NT2/D1 (cell line): ENCODE measurements at regions not wholly inside any gene's neighbourhood (a gene's known extent, or its start where the extent isn't known, plus 50 kb on each side); places are given as distances from the start of the nearest gene placed in this dataset.
"Not testable (repeated sequence)": the region's sequence is repeated elsewhere in the genome, so short reads cannot be mapped to it uniquely, and the experiment has no call there.

Source experiments
- SUZ12 ChIP-seq: IDR thresholded peaks from 2 replicates; pipeline ENCODE4 v1.6.1; 2011; ENCODE audit not compliant: insufficient read length, insufficient read depth; ENCODE audit errors: extremely low read depth
- YY1 ChIP-seq: IDR thresholded peaks from 2 replicates; pipeline ENCODE4 v1.6.1; 2011; ENCODE audit not compliant: insufficient read length, insufficient read depth
- ZNF274 ChIP-seq: IDR thresholded peaks from 2 replicates; pipeline ENCODE4 v1.6.1; 2011; ENCODE audit warnings: mild to moderate bottlenecking, low read depth, low read length

DNA sequence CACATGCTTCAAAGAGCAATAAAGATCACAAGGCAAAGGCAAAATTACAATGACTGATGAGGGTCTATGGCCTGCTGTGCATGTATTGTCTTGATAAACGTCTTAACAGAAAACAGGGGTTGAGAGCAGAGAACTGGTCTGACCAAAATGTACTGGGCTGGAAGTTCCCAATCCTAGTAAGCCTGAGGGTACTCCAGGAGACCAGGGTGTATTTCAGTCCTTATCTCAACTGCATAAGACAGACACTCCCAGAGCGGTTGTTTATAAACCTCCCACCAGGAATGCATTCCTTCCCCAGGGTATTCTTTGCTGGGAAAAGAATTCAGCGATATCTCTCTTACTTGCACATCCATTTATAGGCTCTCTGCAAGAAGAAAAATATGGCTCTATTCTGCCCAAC, 521.8 kb upstream of the GNPDA2 start:
- TF ChIP-seq ZNF274, SUZ12, YY1: not testable (repeated sequence)
